Tibial artery (tissue), 4 donors: ENCODE measurements at regions not wholly inside any gene's neighbourhood (a gene's known extent, or its start where the extent isn't known, plus 50 kb on each side); places are given as distances from the start of the nearest gene placed in this dataset.

Experiments used
- DNase-seq, 2 donors: peaks; one replicate each; pipeline ENCODE4 v3.0.0-alpha.2; 2019
- H3K27ac ChIP-seq, 2 donors: fragments of 200-600 bp; sonication (generic) in 1 of 2; 1 replicate in 1 of 2; 2 replicates in 1 of 2; pipeline ENCODE4 v1.5.1; 2018 to 2019; ENCODE audit warnings: mild to moderate bottlenecking in 1 of 2
- H3K27me3 ChIP-seq, 2 donors: fragments of 200-600 bp; sonication (generic) in 1 of 2; one replicate each; pipeline versions ENCODE4 v1.5.1 to v1.6.0; 2016 to 2019
- H3K36me3 ChIP-seq, 3 donors: fragments of 200-600 bp; sonication (generic) in 2 of 3; one replicate each; pipeline ENCODE4 v1.5.1; 2016 to 2019; ENCODE audit warnings: mild to moderate bottlenecking in 2 of 3
- H3K4me1 ChIP-seq, 4 donors: fragments of 200-600 bp; sonication (generic) in 2 of 4; 1 replicate in 3 of 4; 2 replicates in 1 of 4; pipeline ENCODE4 v1.5.1; 2016 to 2019
- H3K4me3 ChIP-seq, 2 donors: fragments of 200-600 bp; sonication (generic) in 1 of 2; 1 replicate in 1 of 2; 2 replicates in 1 of 2; pipeline ENCODE4 v1.5.1; 2018 to 2019; ENCODE audit warnings: mild to moderate bottlenecking in 2 of 2
- H3K9me3 ChIP-seq, 3 donors: fragments of 200-600 bp; sonication (generic) in 1 of 3; one replicate each; pipeline ENCODE4 v1.5.1; 2016 to 2019
- CTCF ChIP-seq, 2 experiments: fragments of 200-600 bp in 1 of 2; fragments of 450-650 bp in 1 of 2; IDR thresholded peaks; one replicate each; pipeline ENCODE4 v1.5.1; 2017 to 2019; ENCODE audit warnings: antibody characterized with exemption in 2 of 2, mild to moderate bottlenecking in 1 of 2, moderate library complexity in 1 of 2
- intact Hi-C: fragments of 100-400 bp; cut with DNase I; formaldehyde crosslinking; loops from one replicate; pipeline ENCODE4 v1.15.0; 2023; ENCODE audit warnings: low total_unique reads

GRCh38 chr3:168524129-168524528 is 428.4 kb upstream of the GOLIM4 start:
- Histone ChIP-seq H3K36me3 (no peaks in the 10 kb centered on the region), H3K9me3 (no peaks in the 10 kb centered on the region), H3K27ac (no peak overlapping the region), H3K27me3 (no peaks in the 10 kb centered on the region), H3K4me1 (no peaks in the 10 kb centered on the region), H3K4me3 (no peak overlapping the region)
- no peak for DNase-seq
- intact Hi-C loops = no loop called here
- TF ChIP-seq CTCF (IDR thresholded peaks at IDR 0.05) = no peak

- Histone ChIP-seq H3K36me3 (no peaks in the 10 kb centered on the region), H3K4me3 (no peak overlapping the region), H3K4me1 (no peaks in the 10 kb centered on the region), H3K27ac (no peak overlapping the region), H3K9me3 (no peaks in the 10 kb centered on the region), H3K27me3 (no peaks in the 10 kb centered on the region)
- DNase-seq = no peak
- TF ChIP-seq CTCF (IDR thresholded peaks at IDR 0.05) = no peak
- intact Hi-C loops = no loop called here
Measured at GRCh38 chr3:168517249-168518071, 421.7 kb upstream of the GOLIM4 start.

GRCh38 chr3:168514252-168514651 is 418.5 kb upstream of the GOLIM4 start:
- intact Hi-C loops = no loop called here
- H3K9me3 ChIP-seq = no peaks in the 10 kb centered on the region
- no peak for TF ChIP-seq CTCF (IDR thresholded peaks at IDR 0.05)
- H3K4me1 ChIP-seq = no peaks in the 10 kb centered on the region
- H3K36me3 ChIP-seq = no peaks in the 10 kb centered on the region
- no peak overlapping the region for H3K27ac ChIP-seq
- H3K4me3 ChIP-seq = no peak overlapping the region
- no peaks in the 10 kb centered on the region for H3K27me3 ChIP-seq
- no peak for DNase-seq

- no peak for TF ChIP-seq CTCF (IDR thresholded peaks at IDR 0.05)
Measured at GRCh38 chr3:168512802-168513201, 417.1 kb upstream of the GOLIM4 start.

GRCh38 chr3:168511428-168512014 is 415.8 kb upstream of the GOLIM4 start:
- Histone ChIP-seq H3K27me3 (no peaks in the 10 kb centered on the region), H3K4me1 (no peaks in the 10 kb centered on the region), H3K4me3 (no peak overlapping the region), H3K9me3 (no peaks in the 10 kb centered on the region), H3K36me3 (no peaks in the 10 kb centered on the region), H3K27ac (no peak overlapping the region)
- no peak for DNase-seq
- intact Hi-C loops = no loop called here
- no peak for TF ChIP-seq CTCF (IDR thresholded peaks at IDR 0.05)

More at GRCh38 chr3:168512802-168513201, 417.1 kb upstream of the GOLIM4 start:
- H3K9me3 ChIP-seq = no peaks in the 10 kb centered on the region
- no peaks in the 10 kb centered on the region for H3K4me1 ChIP-seq
- intact Hi-C loops = no loop called here
- no peak overlapping the region for H3K4me3 ChIP-seq
- H3K27me3 ChIP-seq = no peaks in the 10 kb centered on the region
- DNase-seq = no peak
- H3K27ac ChIP-seq = no peak overlapping the region
- H3K36me3 ChIP-seq = no peaks in the 10 kb centered on the region
